ENCODE measurements at regions not wholly inside any gene's neighbourhood (a gene's known extent, or its start where the extent isn't known, plus 50 kb on each side); places are given as distances from the start of the nearest gene placed in this dataset.

DNA sequence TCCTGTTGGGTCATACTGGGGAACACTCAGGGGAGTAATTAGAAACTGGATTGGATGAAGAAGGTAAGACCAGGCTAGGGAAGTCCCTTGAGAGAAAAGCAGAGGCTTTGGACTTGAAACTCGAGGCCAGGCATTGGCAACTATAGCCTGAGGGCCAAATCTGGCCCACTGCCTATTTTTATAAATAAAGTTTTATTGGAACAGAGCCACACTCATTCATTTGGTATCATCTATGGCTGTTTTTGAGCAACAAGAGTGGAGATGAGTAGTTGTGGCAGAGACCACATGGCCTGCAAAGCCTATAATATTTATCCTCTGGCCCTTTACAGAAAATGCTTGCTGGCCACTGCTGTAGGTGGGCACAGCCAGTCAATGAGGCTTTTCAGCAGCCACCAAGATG, 301.4 kb downstream of the UACA start:
- no peak for TF ChIP-seq CTCF (IDR thresholded peaks at IDR 0.05)
- no peak for TF ChIP-seq EZH2 (IDR thresholded peaks at IDR 0.05)
- no peak for TF ChIP-seq EZH2phosphoT487 (IDR thresholded peaks at IDR 0.05)
